ENCODE measurements at regions not wholly inside any gene's neighbourhood (a gene's known extent, or its start where the extent isn't known, plus 50 kb on each side); places are given as distances from the start of the nearest gene placed in this dataset.

GRCh38 chr6:19478992-19479391 lies 358.2 kb upstream of the ID4 start:
- DNase-seq: no peak

GRCh38 chr6:19479551-19479950 lies 357.6 kb upstream of the ID4 start:
- DNase-seq: no peak

GRCh38 chr6:19492636-19493405 lies 344.3 kb upstream of the ID4 start:
- DNase-seq: no peak

- no peak for DNase-seq
These were observed 335.4 kb upstream of the ID4 start for GRCh38 chr6:19501737-19502245.

GRCh38 chr6:19502301-19502700 lies 334.9 kb upstream of the ID4 start:
- DNase-seq: no peak

- no peak for DNase-seq
These were observed 321.2 kb upstream of the ID4 start for GRCh38 chr6:19515939-19516338.

- DNase-seq: no peak
These were observed 317.2 kb upstream of the ID4 start for GRCh38 chr6:19519941-19520340.

GRCh38 chr6:19524366-19525186 lies 312.6 kb upstream of the ID4 start:
- no peak for DNase-seq

- no peak for DNase-seq
These were observed 311.5 kb upstream of the ID4 start for GRCh38 chr6:19525673-19526072.

- DNase-seq: no peak
These were observed 307.0 kb upstream of the ID4 start for GRCh38 chr6:19530188-19530587.

- DNase-seq: no peak
These were observed 301.8 kb upstream of the ID4 start for GRCh38 chr6:19535351-19535750.

GRCh38 chr6:19536838-19537237 lies 300.3 kb upstream of the ID4 start:
- DNase-seq: no peak

- no peak for DNase-seq
These were observed 299.1 kb upstream of the ID4 start for GRCh38 chr6:19538096-19538495.

- no peak for DNase-seq
These were observed 289.7 kb upstream of the ID4 start for GRCh38 chr6:19547507-19547906.

- no peak for DNase-seq
These were observed 288.1 kb upstream of the ID4 start for GRCh38 chr6:19549109-19549508.

GRCh38 chr6:19550380-19550779 lies 286.8 kb upstream of the ID4 start:
- no peak for DNase-seq

GRCh38 chr6:19551611-19552010 lies 285.6 kb upstream of the ID4 start:
- DNase-seq: no peak

GRCh38 chr6:19552076-19552475 lies 285.1 kb upstream of the ID4 start:
- no peak for DNase-seq

GRCh38 chr6:19552588-19552987 lies 284.6 kb upstream of the ID4 start:
- no peak for DNase-seq

- DNase-seq: no peak
These were observed 282.6 kb upstream of the ID4 start for GRCh38 chr6:19554356-19555225.

- no peak for DNase-seq
These were observed 280.0 kb upstream of the ID4 start for GRCh38 chr6:19557191-19557590.

- DNase-seq: no peak
These were observed 279.0 kb upstream of the ID4 start for GRCh38 chr6:19558201-19558600.

GRCh38 chr6:19558934-19559333 lies 278.2 kb upstream of the ID4 start:
- no peak for DNase-seq
